Testis (tissue), 2 donors: ENCODE measurements at regions not wholly inside any gene's neighbourhood (a gene's known extent, or its start where the extent isn't known, plus 50 kb on each side); places are given as distances from the start of the nearest gene placed in this dataset.

ENCODE experiments used
- CTCF ChIP-seq, 3 experiments: fragments of 450-650 bp in 2 of 3; fragments of 200-600 bp in 1 of 3; sonication (generic) in 1 of 3; IDR thresholded peaks; one replicate each; pipeline ENCODE4 v1.5.1; 2016 to 2019; ENCODE audit warnings: antibody characterized with exemption in 3 of 3, mild to moderate bottlenecking in 2 of 3, moderate library complexity in 1 of 3
- POLR2A ChIP-seq: fragments of 450-650 bp; IDR thresholded peaks from one replicate; pipeline ENCODE4 v1.6.1; 2017; ENCODE audit warnings: antibody characterized with exemption, mild to moderate bottlenecking, moderate library complexity

GRCh38 chr1:239843541-239843940, 248.1 kb upstream of the FMN2 start:
- TF ChIP-seq POLR2A (no peak), CTCF (IDR thresholded peaks at IDR 0.05) (no peak)
